H1 (cell line): ENCODE measurements at regions not wholly inside any gene's neighbourhood (a gene's known extent, or its start where the extent isn't known, plus 50 kb on each side); places are given as distances from the start of the nearest gene placed in this dataset.

ENCODE experiments used
- CTCF ChIA-PET: fragments of 300-600 bp; sonication (Branson Sonifier 250); formaldehyde crosslinking; loops from one replicate; lab custom pipeline; 2021; ENCODE audit not compliant: partially characterized antibody; lab: Charles Lee
- POLR2A ChIA-PET: fragments of 300-600 bp; sonication (Branson Sonifier 250); formaldehyde crosslinking; loops from one replicate; lab custom pipeline; 2021; ENCODE audit warnings: inconsistent platforms; ENCODE audit not compliant: partially characterized antibody; lab: Charles Lee
- DNase-seq, 2 experiments: peaks; one replicate each; pipeline versions ENCODE4 v3.0.0 to v3.0.0-alpha.2; 2010 to 2022; ENCODE audit warnings: low spot score in 2 of 2, low read depth in 1 of 2, mixed read lengths in 1 of 2
- FAIRE-seq: peaks from 2 replicates; lab custom pipeline; 2011; peaks lifted over from hg19 to GRCh38; lab: Jason Lieb, UNC
- H2AFZ ChIP-seq: 2 replicates; pipeline ENCODE4 v1.8.1; 2012; ENCODE audit warnings: low read length, inconsistent platforms
- H2AK5ac ChIP-seq: 2 replicates; pipeline ENCODE4 v1.6.1; 2013; ENCODE audit warnings: low read depth, low read length
- H2BK120ac ChIP-seq: replicated peaks from 2 replicates; pipeline ENCODE3; 2013; ENCODE audit warnings: low read depth, low read length, inconsistent platforms
- H2BK12ac ChIP-seq: 2 replicates; pipeline ENCODE4 v1.6.1; 2013; ENCODE audit warnings: low read depth, low read length
- H2BK15ac ChIP-seq: 2 replicates; pipeline ENCODE4 v1.6.1; 2013; ENCODE audit warnings: low read length
- H2BK20ac ChIP-seq: 2 replicates; pipeline ENCODE4 v1.6.1; 2013; ENCODE audit warnings: low read length
- H2BK5ac ChIP-seq: 2 replicates; pipeline ENCODE4 v1.6.1; 2013; ENCODE audit warnings: low read depth, low read length
- H3K14ac ChIP-seq: 2 replicates; pipeline ENCODE4 v1.6.1; 2013; ENCODE audit warnings: inconsistent platforms; ENCODE audit not compliant: insufficient read length
- H3K18ac ChIP-seq: 2 replicates; pipeline ENCODE4 v1.6.1; 2013; ENCODE audit warnings: low read length; ENCODE audit errors: extremely low read depth
- H3K23ac ChIP-seq: 2 replicates; pipeline ENCODE4 v1.6.1; 2013; ENCODE audit warnings: inconsistent platforms; ENCODE audit not compliant: insufficient read length
- H3K23me2 ChIP-seq: 2 replicates; pipeline ENCODE4 v1.6.1; 2013; ENCODE audit warnings: low read depth, low read length
- H3K27ac ChIP-seq: 2 replicates; pipeline ENCODE4 v1.6.1; 2011; ENCODE audit warnings: low read depth, low read length, inconsistent platforms
- H3K27me3 ChIP-seq, 4 experiments: replicated peaks in 1 of 4; 1 replicate in 1 of 4; 2 replicates in 3 of 4; pipeline versions ENCODE4 v1.6.1 to v1.8.1; 2011 to 2013; ENCODE audit warnings: low read length in 3 of 4, mild to moderate bottlenecking in 3 of 4, inconsistent platforms in 2 of 4, mixed read lengths in 2 of 4, moderate library complexity in 1 of 4; ENCODE audit not compliant: control insufficient read depth in 3 of 4, insufficient read depth in 3 of 4; ENCODE audit errors: extremely low read depth in 1 of 4
- H3K36me3 ChIP-seq, 4 experiments: 2 replicates each; pipeline versions ENCODE4 v1.6.1 to v1.8.1; 2011 to 2013; ENCODE audit warnings: mild to moderate bottlenecking in 4 of 4, low read length in 3 of 4, moderate library complexity in 2 of 4, control low read depth in 1 of 4, inconsistent platforms in 1 of 4; ENCODE audit not compliant: insufficient read depth in 4 of 4, control insufficient read depth in 2 of 4
- H3K4ac ChIP-seq: replicated peaks from 2 replicates; pipeline ENCODE3; 2013; ENCODE audit warnings: low read length, low read depth, mixed read lengths, inconsistent platforms; ENCODE audit not compliant: insufficient read length
- H3K4me1 ChIP-seq, 4 experiments: replicated peaks in 1 of 4; 1 replicate in 1 of 4; 2 replicates in 3 of 4; pipeline versions ENCODE4 v1.6.1 to v1.8.1; 2011 to 2013; ENCODE audit warnings: low read length in 3 of 4, inconsistent platforms in 2 of 4, mixed read lengths in 1 of 4; ENCODE audit not compliant: insufficient read depth in 4 of 4, control insufficient read depth in 3 of 4
- H3K4me2 ChIP-seq, 2 experiments: 2 replicates each; pipeline versions ENCODE4 v1.6.1 to v1.8.1; 2011 to 2013; ENCODE audit warnings: low read depth in 2 of 2, low read length in 2 of 2, control low read depth in 1 of 2, inconsistent platforms in 1 of 2, mild to moderate bottlenecking in 1 of 2; ENCODE audit not compliant: insufficient read depth in 1 of 2
- H3K4me3 ChIP-seq, 4 experiments: fragments of 200-600, 300-600 bp in 1 of 4; sonication (generic), shearing (Covaris generic), sonication (Bioruptor Twin) in 1 of 4; 2 replicates each; pipeline versions ENCODE4 v1.5.1 to v1.8.1; 2011 to 2016; ENCODE audit warnings: low read length in 4 of 4, low read depth in 3 of 4, control low read depth in 2 of 4, inconsistent platforms in 2 of 4, mild to moderate bottlenecking in 2 of 4, mixed read lengths in 1 of 4, moderate library complexity in 1 of 4; ENCODE audit not compliant: insufficient read depth in 2 of 4; ENCODE audit errors: extremely low read depth in 1 of 4
- H3K56ac ChIP-seq: replicated peaks from 2 replicates; pipeline ENCODE3; 2013; ENCODE audit warnings: low read depth, mild to moderate bottlenecking, mixed read lengths, low read length, inconsistent platforms; ENCODE audit not compliant: insufficient read length
- H3K79me1 ChIP-seq: 2 replicates; pipeline ENCODE4 v1.6.1; 2013; ENCODE audit warnings: low read depth, low read length, control low read depth
- H3K79me2 ChIP-seq, 2 experiments: 2 replicates each; pipeline versions ENCODE4 v1.6.1 to v1.8.1; 2012 to 2013; ENCODE audit warnings: low read length in 2 of 2, mild to moderate bottlenecking in 2 of 2, inconsistent platforms in 1 of 2; ENCODE audit not compliant: insufficient read depth in 2 of 2, control insufficient read depth in 1 of 2
- H3K9ac ChIP-seq, 4 experiments: replicated peaks in 1 of 4; 1 replicate in 1 of 4; 2 replicates in 3 of 4; pipeline versions ENCODE4 v1.6.1 to v1.8.1; 2011 to 2013; ENCODE audit warnings: low read depth in 3 of 4, low read length in 3 of 4, control low read depth in 2 of 4, mild to moderate bottlenecking in 2 of 4, moderate library complexity in 2 of 4, inconsistent platforms in 1 of 4; ENCODE audit errors: extremely low read depth in 1 of 4
- H3K9me3 ChIP-seq, 2 experiments: 2 replicates each; pipeline versions ENCODE4 v1.6.1 to v1.8.1; 2012 to 2013; ENCODE audit warnings: mild to moderate bottlenecking in 2 of 2, moderate library complexity in 2 of 2, control low read depth in 1 of 2, inconsistent platforms in 1 of 2, low read depth in 1 of 2, low read length in 1 of 2, mixed read lengths in 1 of 2; ENCODE audit not compliant: insufficient read depth in 2 of 2
- H4K20me1 ChIP-seq, 2 experiments: replicated peaks in 1 of 2; 2 replicates each; pipeline versions ENCODE3 to v1.8.1; 2011 to 2013; ENCODE audit warnings: inconsistent platforms in 2 of 2, low read length in 2 of 2, mild to moderate bottlenecking in 1 of 2; ENCODE audit not compliant: insufficient read depth in 2 of 2, control insufficient read depth in 1 of 2
- H4K5ac ChIP-seq: 2 replicates; pipeline ENCODE4 v1.6.1; 2013; ENCODE audit warnings: low read length, low read depth, mixed read lengths, inconsistent platforms; ENCODE audit not compliant: insufficient read length
- H4K8ac ChIP-seq: 2 replicates; pipeline ENCODE4 v1.8.0; 2013; ENCODE audit warnings: mild to moderate bottlenecking, moderate library complexity, low read length, inconsistent platforms; ENCODE audit not compliant: insufficient read depth; ENCODE audit errors: extremely low read depth
- H4K91ac ChIP-seq: replicated peaks from 2 replicates; pipeline ENCODE3; 2013; ENCODE audit warnings: low read length, mixed read lengths, inconsistent platforms; ENCODE audit not compliant: insufficient read length
- BRCA1 ChIP-seq: IDR thresholded peaks from 2 replicates; pipeline ENCODE4 v1.6.1; 2012; ENCODE audit warnings: low read depth, low read length, improper control_type of control experiment
- CEBPB ChIP-seq: IDR thresholded peaks from 2 replicates; pipeline ENCODE4 v1.6.1; 2012; ENCODE audit warnings: low read depth, low read length
- CHD1 ChIP-seq: IDR thresholded peaks from 2 replicates; pipeline ENCODE4 v1.6.1; 2012; ENCODE audit warnings: low read depth, low read length, improper control_type of control experiment
- FOSL1 ChIP-seq: IDR thresholded peaks from 2 replicates; pipeline ENCODE4 v1.6.1; 2011; ENCODE audit warnings: mild to moderate bottlenecking, low read depth, low read length, moderate library complexity; ENCODE audit not compliant: insufficient read depth
- HDAC2 ChIP-seq, 2 experiments: fragments of 300-600 bp in 1 of 2; sonication (generic) in 1 of 2; IDR thresholded peaks; 2 replicates each; pipeline ENCODE4 v1.6.1; 2011 to 2012; ENCODE audit warnings: low read depth in 2 of 2, low read length in 2 of 2, mild to moderate bottlenecking in 2 of 2, moderate library complexity in 2 of 2, borderline replicate concordance in 1 of 2, inconsistent platforms in 1 of 2
- HDAC6 ChIP-seq: IDR thresholded peaks from one replicate; pipeline ENCODE4 v1.7.1; 2012; ENCODE audit warnings: low read depth, mild to moderate bottlenecking, inconsistent platforms, low read length, moderate library complexity
- KDM4A ChIP-seq: IDR thresholded peaks from one replicate; pipeline ENCODE4 v1.7.1; 2012; ENCODE audit warnings: low read depth, mild to moderate bottlenecking, moderate library complexity, low read length, inconsistent platforms; ENCODE audit not compliant: severe bottlenecking
- POU5F1 ChIP-seq: IDR thresholded peaks from 2 replicates; pipeline ENCODE4 v1.6.1; 2011; ENCODE audit warnings: low read depth, mild to moderate bottlenecking, low read length, moderate library complexity
- RFX5 ChIP-seq: IDR thresholded peaks from 2 replicates; pipeline ENCODE4 v1.6.1; 2011; ENCODE audit warnings: low read depth, low read length, improper control_type of control experiment, borderline replicate concordance
- SAP30 ChIP-seq: fragments of 300-600 bp; sonication (generic); IDR thresholded peaks from 2 replicates; pipeline ENCODE4 v1.7.1; 2012; ENCODE audit warnings: low read length, moderate library complexity, mild to moderate bottlenecking, inconsistent platforms; ENCODE audit not compliant: insufficient read depth, insufficient replicate concordance
- SIRT6 ChIP-seq: IDR thresholded peaks from one replicate; pipeline ENCODE4 v1.7.1; 2012; ENCODE audit warnings: low read length, inconsistent platforms
- SP1 ChIP-seq: IDR thresholded peaks from 2 replicates; pipeline ENCODE4 v1.6.1; 2011; ENCODE audit warnings: low read depth, low read length
- SRF ChIP-seq: IDR thresholded peaks from 2 replicates; pipeline ENCODE4 v1.6.1; 2011; ENCODE audit warnings: mild to moderate bottlenecking, low read depth, low read length, moderate library complexity
- TAF7 ChIP-seq: optimal IDR thresholded peaks from 2 replicates; pipeline ENCODE3; 2011; ENCODE audit warnings: low read depth, mild to moderate bottlenecking, inconsistent platforms, low read length, moderate library complexity, borderline replicate concordance
- TBP ChIP-seq: IDR thresholded peaks from 2 replicates; pipeline ENCODE4 v1.6.1; 2011; ENCODE audit warnings: low read depth, low read length, improper control_type of control experiment
- YY1 ChIP-seq: IDR thresholded peaks from 2 replicates; pipeline ENCODE4 v1.6.1; 2011; ENCODE audit warnings: low read depth, mild to moderate bottlenecking, low read length
- whole genome bisulfite sequencing, 2 experiments: shearing (Covaris generic) in 1 of 2; methylation state at CpG; one replicate each; pipeline versions ENCODE4 v1.1.6 to v1.1.7; 2013 to 2015; ENCODE audit warnings: low lambda C conversion rate in 2 of 2, mixed read lengths in 2 of 2, inconsistent platforms in 1 of 2, low coverage in 1 of 2, missing lambda C conversion rate in 1 of 2; ENCODE audit not compliant: insufficient replicate concordance in 2 of 2, insufficient coverage in 1 of 2, insufficient read length in 1 of 2; ENCODE audit errors: extremely low coverage in 1 of 2, missing lambda C conversion rate in 1 of 2; 5-methylcytosine and 5-hydroxymethylcytosine counted together

- WGBS, 2 experiments = 92% methylated on average over 3 of the region's 3 CpGs; no CpG with 5 or more reads in 1 of the 2 experiments
- CTCF ChIA-PET = interaction anchor here (0.7 kb wide), 1 partner anchor 12 kb away, joined by 3 read pairs; no protein-coding TSS in a partner anchor
- no peak for FAIRE-seq
- TF ChIP-seq TAF7 = no peak
- no peak for TF ChIP-seq TBP
- no peak for TF ChIP-seq RFX5
- TF ChIP-seq FOSL1 = no peak
- TF ChIP-seq YY1 = no peak
- no peak for TF ChIP-seq SIRT6
- TF ChIP-seq BRCA1 = no peak
- TF ChIP-seq HDAC2 (IDR thresholded peaks at IDR 0.05; ENCODE audit: borderline replicate concordance in 1 of 2, low read depth in 2 of 2, low read length in 2 of 2) = no peak
- TF ChIP-seq POU5F1 = no peak
- TF ChIP-seq CEBPB = no peak
- TF ChIP-seq KDM4A = no peak
- no peak for TF ChIP-seq HDAC6
- TF ChIP-seq SP1 = no peak
- TF ChIP-seq SAP30 = no peak
- TF ChIP-seq SRF = no peak
- TF ChIP-seq CHD1 = no peak
Measured at GRCh38 chr6:130514712-130515111, 148.9 kb downstream of the TMEM200A start.

More at GRCh38 chr6:130514712-130515111, 148.9 kb downstream of the TMEM200A start:
- H3K9me3 ChIP-seq = no peaks in the 10 kb centered on the region
- no peaks in the 10 kb centered on the region for H3K79me1 ChIP-seq
- H4K8ac ChIP-seq = no peak overlapping the region
- peaks cover 0 to 2% (median 0%) of the 10 kb centered on the region in 4 experiments; a peak in 1 of 7 replicates for H3K27me3 ChIP-seq
- no peaks in the 10 kb centered on the region for H3K4me1 ChIP-seq
- H2BK15ac ChIP-seq = no peak overlapping the region
- no peak overlapping the region for H2AK5ac ChIP-seq
- H2BK5ac ChIP-seq = no peak overlapping the region
- no peak overlapping the region for H3K4ac ChIP-seq
- no peak overlapping the region for H3K4me2 ChIP-seq
- H3K23ac ChIP-seq = no peak overlapping the region
- H3K14ac ChIP-seq = no peak overlapping the region
- H3K23me2 ChIP-seq = no peaks in the 10 kb centered on the region
- H4K5ac ChIP-seq = no peak overlapping the region
- POLR2A ChIA-PET = no interaction called here
- no peak overlapping the region for H3K27ac ChIP-seq
- no peaks in the 10 kb centered on the region for H3K36me3 ChIP-seq
- no peak overlapping the region for H3K56ac ChIP-seq
- no peak overlapping the region for H2BK120ac ChIP-seq
- no peak overlapping the region for H3K4me3 ChIP-seq
- H3K9ac ChIP-seq = no peak overlapping the region
- H4K20me1 ChIP-seq = no peaks in the 10 kb centered on the region
- H3K18ac ChIP-seq = no peak overlapping the region
- H2BK12ac ChIP-seq = no peak overlapping the region
- no peak overlapping the region for H2AFZ ChIP-seq
- no peak overlapping the region for H2BK20ac ChIP-seq
- H4K91ac ChIP-seq = no peak overlapping the region
- no peaks in the 10 kb centered on the region for H3K79me2 ChIP-seq
- DNase-seq = no peak
